GM21447 (cell line): ENCODE measurements at regions not wholly inside any gene's neighbourhood (a gene's known extent, or its start where the extent isn't known, plus 50 kb on each side); places are given as distances from the start of the nearest gene placed in this dataset.

Experiments used
- ATAC-seq: cut with Tn5 transposase; IDR thresholded peaks from one replicate; pipeline ENCODE4 v1.9.1; 2021; ENCODE audit not compliant: unreplicated experiment

DNA sequence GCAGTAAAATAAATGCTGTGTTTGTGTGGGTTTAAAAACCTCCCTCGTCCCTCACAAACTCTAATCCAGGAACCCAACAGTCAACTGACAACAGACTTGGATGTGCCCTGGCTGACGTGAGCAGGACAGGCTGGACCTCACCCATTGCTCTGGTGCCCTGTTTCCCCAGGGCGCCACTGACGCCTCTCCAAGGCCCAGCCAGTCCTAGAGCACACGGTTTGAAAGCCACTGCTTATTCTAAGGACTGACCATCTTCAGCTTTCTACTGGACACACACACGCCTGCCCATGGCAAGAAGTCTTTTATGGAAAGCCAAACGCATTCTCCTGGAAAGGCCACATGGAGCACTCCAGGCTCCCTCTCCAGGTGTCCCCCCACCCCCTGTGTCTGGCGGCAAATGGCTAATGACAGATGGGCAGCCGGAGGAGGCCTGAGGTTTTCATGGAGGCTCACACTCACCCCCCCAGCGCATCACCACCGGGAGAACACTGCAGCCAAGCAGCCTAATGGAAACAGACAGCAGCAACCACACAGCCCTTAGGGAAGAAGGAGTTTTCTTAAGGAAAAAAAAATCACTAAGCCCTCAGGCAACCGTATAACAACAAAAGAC lies 319.2 kb downstream of the SOX9 start:
- no peak for ATAC-seq

DNA sequence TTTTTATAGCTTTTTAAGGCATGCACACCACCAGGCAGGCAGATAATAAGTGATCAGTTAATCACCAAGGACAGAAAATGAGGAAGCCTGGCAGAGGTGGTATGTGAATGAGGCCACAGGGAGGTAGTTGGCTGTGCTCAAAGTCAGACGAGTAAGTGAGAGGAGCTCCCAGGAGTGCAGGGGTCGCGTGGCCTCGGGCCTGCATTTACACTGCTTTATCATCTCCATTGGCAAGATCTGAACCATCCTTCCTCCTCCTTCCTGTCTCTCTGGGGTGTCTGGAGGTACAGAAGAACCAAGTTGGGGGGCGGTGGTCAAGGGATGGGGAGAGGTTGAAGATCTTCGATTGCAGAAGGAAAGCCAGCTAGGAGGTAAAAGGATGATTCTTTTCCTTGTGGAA lies 320.1 kb downstream of the SOX9 start:
- no peak for ATAC-seq

DNA sequence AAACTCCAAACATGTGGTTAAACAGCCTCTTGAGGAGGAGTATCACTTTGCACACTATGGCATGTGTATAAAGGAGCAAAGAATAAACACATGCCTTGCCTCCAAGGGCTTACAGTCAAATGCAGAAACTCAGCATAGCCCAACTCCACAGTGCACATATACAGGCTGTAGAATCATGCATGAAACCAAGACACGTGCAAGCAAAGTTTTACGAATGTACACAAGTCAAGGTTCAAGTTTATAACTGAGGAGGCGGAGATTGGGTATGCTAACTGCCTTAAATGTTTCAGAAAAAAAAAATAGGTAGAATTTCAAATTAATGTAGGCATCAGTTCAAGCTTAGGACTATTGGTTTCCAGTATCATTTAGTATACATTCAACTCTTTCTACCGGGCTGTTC lies 321.1 kb downstream of the SOX9 start:
- ATAC-seq, result no peak

DNA sequence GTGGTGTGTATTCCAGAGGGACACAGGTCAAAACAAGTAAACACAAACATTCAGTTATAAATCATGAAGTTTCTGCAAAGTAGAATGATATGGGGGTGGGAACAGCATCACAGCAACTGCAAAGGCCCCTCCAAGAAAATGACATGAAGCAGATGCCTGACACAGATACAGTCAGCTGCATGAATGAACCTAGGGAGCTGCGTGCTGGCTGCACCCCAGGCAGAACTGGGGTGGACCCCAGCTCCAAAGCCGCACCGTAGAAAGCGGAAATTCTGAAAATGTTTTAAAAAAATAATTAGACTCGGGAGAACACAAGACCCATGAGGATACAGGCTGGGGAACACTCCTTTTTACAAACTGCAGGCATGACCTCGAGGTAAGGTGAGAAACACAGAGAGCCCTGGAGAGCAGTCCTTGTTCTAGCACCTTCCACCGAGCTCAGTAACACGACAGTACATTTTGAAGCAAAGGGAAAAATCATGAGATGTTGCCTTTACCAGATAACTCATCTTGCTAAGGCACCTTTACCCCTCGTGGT lies 323.8 kb downstream of the SOX9 start:
- no peak for ATAC-seq

DNA sequence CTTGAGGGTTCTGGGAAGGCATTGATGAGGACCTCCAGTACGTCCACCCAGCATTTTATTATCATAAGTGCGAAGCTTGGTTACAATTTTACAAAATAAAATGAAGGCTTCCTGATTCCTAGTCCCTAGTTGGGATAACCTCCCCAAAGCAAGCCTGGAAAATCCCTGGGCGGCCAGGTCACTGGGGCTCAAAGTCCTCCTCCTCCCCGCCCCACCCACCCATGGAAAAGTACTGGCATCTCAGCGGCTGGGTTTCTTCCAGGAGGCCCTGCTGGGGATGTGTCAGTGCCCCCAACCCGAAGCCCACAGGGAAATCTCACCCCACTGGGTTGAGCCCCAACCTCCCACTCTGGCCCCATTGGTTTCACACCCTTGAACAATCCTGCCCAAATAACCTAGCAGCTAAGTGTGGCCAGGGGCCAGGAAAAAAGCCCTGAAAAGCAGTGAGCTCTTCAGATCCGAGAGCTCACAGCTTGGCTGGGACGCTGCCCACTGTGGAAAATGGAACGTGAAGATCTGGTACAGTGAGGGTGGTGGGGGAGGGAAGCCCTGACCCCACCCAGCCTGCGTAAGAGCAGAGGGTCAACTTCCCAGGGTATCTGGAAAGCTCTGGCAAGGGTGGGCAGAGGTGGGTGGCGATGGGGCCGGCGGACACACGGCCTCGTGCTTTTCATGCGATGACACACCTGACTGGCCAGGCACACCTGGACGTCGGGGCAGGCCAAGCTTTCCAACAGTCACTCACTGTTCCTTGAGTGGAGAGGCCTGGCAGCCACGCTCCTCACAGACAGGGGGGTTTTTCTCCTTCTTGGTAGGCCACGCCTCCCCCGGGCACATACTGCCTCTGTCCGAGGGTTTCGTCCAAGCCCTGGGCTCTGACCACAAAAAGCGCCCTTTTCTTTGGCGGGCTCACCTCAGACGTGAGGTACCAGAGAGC lies 324.5 kb downstream of the SOX9 start:
- no peak for ATAC-seq

DNA sequence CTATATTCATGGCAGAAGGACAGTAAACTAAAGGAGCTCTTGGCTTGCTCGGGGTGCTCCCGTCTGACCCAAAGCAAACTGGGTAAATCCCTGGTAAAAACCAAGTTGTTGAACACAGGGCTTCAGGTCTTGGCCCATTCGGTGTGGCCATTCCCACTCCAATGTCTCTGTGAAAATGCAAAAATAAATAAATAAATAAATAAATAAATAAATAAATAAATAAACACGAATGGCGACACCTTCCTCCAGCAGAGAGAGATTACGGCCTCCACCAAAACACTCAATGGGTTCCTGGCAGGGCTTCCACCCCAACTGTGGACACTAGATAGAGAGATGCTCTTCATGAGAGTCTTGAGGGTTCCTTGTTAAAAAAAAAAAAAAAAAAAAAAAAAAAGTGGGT lies 325.3 kb downstream of the SOX9 start:
- ATAC-seq, result no peak

DNA sequence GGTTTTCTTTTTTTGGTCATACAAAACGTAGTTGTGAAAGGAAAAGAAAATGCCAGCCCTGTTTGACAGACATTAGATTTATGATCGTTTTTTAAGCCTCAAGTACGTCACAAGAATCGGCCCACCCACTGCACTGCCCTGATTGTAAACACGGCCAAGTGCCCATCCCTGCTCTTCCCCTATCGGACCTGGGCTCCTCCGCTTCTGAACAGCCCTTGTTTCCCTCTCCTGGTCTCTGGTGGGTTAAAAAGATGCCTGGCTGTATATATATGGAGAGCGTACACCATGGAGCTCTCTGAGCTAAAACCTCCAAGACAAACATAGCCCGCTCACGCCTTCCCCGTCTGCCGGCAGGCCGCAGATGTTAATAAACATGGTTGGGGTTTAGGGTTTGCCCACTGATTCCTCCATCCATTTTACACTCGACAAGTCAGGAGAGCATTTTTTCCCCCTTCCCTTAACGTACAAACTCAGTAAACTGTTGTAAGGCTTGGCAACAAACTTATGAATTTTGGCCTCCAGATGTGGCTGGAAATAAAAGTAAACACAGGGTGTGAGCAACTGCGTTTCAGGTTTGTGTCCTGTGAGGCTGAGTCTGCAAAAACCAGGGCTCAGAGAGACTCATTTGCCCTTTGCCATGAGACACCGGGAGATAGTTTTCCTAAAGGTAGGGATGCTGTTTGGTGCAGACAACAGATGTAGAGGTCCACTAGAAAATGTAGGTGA lies 325.9 kb downstream of the SOX9 start:
- ATAC-seq, result no peak

DNA sequence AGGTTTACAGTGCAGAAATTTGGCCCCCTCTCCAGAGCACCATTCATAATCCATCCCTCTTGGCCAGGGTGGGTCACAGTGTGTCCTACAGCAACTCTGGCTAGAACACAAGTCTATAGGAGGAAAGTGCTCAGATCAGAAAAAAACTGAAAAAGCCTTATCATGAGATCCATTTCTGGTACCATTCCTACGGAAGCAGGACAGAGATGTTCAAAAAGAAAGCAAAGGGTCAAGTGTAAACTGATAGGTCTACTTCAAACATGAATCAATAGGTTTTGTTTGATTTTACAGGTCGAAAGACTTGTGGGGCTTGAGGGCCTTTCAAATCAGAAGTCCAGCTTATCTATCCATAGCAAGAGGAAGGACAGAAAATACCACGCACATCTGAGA lies 326.4 kb downstream of the SOX9 start:
- ATAC-seq, result no peak

DNA sequence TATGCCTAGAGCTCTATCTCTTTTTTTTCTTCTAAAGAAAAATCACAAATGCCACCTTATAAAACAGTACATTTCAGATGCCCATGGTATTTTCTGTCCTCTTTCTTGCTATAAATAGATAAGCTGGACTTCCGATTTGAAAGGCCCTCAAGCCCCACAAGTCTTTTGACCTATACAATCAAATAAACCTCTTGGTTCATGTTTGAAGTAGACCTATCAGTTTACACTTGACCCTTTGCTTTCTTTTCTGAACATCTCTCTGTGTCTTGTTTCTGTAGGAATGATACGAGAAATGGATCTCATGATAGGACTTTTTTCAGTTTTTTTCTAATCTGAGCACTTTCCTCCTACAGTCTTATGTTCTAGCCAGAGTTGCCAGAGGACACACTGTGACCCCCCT lies 327.2 kb downstream of the SOX9 start:
- ATAC-seq, result no peak

DNA sequence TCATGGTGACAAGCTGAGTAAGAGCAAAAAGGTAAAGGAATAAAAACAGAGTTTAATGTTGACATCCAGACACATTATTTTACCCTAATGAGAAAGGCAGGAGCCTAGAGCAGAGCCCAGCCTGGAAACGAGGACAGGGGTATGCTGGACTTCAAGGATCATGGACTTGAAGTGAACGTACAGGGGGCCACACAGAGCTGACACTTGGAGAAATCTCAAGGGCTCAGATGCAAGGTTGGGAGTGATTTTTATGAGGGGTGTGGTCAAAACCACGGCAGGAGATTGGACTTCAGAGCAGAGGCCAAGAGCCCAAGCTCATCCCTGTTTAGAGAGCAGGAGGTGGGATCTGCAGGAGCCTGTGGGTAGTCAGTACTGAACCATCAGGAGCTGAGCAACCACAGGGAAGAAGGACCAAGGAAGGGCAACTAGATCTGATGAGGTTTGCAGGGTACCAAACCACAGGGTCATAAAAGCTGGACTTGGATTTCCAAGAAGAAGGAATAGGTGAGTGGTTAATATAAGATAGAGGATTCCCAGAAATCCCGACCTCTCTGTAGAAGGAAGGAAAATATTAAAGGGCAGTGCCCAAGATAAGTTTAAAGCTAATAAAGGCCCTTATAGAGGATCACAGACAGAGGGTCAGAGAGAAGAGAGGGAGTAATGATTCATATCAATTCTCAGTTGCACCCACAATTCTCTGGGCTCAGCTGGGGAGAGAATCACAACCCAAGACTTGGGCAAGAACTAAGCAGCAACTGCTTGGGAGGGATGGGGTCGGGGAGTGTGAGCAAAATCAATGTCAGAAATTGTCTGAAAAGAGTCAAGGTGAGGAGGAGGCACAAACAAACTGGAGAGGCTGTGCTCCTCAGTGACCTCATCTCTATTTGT lies 331.7 kb downstream of the SOX9 start:
- ATAC-seq, result no peak

DNA sequence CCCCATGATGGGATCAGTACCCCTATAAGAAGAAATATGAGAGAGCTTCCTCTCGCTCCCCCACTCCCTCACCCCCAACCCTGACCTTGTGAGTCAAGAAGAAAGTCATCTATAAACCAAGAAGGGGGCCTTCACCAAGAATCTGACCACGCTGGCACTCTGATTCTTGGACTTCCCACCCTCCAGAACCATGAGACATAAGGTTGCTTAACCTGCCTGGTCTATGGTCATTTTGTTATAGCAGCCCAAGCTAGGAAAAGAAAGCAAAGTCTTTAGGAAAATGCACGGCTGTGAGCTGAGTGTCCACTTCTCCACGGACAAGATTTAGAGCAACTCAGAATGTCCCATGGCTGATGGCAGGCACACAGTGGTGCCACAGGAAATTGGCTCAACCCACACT lies 333.5 kb downstream of the SOX9 start:
- no peak for ATAC-seq

DNA sequence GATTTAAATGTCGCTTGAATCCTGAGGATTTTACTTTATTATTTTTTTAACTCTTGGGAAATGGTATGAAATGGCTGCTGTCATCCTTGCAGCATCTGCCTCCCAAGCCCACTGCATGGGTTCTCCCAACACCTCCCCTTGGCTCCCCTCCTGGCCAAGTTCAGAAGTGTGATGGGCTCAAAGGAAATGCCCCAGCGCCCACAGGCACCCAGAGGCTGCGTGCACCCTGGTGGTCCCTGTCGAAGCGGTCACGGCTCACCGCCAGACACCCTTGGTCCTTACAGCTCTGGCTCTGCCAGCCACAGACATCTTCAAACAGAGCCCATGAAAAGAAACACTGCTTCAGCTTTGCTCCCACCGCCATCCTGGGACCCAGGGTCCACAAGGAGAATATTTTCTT lies 334.7 kb downstream of the SOX9 start:
- no peak for ATAC-seq

DNA sequence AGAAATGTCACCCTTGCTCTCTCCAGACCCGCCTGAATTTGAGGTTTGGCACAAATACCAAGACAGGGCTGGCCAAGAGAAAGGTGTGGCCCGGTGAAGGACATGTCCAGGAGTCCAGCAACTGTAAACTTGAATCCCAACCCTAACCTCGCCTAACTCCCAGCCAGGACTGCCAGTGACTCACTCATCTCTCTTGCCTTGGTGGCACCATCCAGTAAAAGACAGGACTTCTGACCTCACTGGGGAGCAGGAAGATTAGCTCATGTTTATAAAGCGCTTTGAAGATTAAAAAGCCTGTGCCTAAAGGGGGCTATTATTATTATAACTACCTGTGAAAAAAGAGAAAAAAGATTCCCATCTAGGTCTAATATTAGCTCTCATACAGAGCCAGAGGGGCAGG lies 335.3 kb downstream of the SOX9 start:
- ATAC-seq, result no peak

DNA sequence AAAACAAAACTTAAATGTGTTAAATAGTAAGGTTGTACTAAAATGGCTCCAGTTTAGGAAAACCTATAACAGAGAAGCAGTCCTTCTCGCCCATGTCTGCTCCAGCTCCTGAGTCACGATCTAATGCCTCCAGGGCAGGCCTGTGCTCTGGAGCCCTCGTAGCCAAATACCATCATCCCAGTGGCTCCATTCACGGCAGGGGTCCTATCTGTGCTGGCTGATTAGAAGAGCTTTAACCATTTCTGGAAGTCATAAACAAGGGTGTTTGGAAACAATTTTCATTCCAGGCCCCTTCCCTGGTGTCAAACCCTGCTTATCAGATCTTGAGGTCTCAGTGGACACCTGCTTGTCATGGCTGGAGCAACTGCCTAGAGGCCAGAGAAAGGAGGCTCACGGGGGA lies 336.9 kb downstream of the SOX9 start:
- ATAC-seq, result no peak

DNA sequence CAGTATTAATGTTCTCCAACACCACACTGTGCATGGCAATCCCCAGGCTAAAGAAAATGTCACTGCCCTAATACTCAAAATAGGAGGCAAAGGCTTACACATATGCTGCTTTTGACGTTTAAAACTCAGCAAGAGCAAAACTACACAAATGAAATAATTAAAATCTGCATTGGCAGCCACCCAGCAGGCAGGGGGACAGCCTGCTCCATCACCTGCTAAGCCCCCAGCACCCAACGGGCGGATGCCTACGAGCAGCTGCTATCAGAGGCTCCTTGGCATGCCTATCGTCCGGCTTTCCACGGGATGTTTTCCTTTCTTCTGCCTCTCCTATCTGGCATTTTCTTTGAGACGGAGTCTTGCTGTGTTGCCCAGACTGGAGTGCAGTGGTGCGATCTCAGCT lies 337.5 kb downstream of the SOX9 start:
- no peak for ATAC-seq

DNA sequence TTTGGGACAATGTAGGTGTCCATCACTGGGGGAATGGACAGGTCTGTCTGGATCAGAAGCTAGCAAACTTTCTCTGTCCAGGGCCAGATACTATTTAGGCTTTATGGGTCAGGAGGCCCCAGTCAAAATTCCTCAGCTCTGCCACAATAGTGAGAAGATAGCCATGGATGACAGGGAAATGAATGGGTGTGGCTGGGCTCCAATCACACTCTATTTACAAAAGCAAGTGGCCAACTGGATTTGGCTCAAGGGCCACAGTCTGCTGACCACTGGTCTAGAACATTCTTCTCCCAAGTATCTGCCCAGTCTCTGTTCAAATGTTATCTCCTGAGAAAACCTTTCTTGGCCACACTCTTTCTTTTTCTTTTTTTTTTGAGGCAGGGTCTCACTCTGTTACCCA lies 339.9 kb downstream of the SOX9 start:
- ATAC-seq, result no peak

DNA sequence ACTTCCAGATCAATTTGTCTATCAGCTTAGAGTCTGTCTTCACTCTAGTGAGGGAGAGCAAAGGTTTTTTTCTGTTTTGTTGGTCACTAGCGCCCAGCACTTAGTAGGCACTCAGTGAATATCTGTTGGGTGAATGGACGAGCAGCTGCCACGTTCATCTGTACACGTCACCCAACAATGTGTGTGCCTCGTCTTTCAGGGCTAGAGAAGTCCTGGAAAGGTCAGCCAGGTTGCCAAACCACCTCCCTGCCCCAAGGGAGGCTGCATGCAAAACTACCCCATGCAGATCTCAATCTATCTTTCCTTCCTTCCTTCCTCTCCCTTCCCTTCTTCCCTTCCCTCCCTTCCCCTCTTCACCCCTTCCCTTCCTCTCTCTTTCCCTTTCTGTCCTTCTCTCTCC lies 340.9 kb downstream of the SOX9 start:
- ATAC-seq, result no peak

DNA sequence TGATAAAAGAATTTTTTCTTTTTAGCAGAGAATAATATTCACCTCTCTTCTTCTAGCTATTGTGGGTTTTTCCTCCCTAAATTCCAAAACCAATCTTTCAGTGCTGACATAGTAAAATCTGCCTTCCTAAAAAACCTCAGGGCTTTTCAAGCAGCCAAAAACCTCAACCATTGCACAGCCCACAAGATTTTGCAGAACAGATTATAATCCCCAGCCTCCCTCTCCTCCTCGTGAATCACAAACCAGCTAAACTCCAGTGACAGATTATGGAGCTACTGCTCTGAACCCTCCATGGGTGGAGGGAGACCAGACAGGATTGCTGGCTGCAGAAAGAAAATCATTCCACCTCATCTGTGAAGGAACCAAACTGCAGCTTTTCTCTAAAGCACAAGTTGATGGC lies 341.6 kb downstream of the SOX9 start:
- ATAC-seq, result no peak

DNA sequence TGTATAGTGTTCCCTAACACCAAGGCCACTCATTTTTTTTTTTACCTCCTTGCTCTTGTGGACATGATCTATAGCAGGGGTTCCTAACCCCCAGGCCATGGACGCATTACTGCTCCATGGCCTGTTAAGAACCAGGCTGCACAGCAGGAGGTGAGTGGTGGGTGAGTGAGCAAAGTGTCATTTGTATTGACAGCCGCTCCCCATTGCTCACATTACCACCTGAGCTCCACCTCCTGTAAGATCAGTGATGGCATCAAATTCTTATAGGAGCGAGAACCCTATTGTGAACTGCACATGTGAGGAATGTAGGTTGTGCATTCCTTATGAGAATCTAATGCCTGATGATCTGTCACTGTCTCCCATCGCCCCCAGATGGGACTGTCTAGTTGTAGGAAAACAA lies 342.0 kb downstream of the SOX9 start:
- no peak for ATAC-seq

DNA sequence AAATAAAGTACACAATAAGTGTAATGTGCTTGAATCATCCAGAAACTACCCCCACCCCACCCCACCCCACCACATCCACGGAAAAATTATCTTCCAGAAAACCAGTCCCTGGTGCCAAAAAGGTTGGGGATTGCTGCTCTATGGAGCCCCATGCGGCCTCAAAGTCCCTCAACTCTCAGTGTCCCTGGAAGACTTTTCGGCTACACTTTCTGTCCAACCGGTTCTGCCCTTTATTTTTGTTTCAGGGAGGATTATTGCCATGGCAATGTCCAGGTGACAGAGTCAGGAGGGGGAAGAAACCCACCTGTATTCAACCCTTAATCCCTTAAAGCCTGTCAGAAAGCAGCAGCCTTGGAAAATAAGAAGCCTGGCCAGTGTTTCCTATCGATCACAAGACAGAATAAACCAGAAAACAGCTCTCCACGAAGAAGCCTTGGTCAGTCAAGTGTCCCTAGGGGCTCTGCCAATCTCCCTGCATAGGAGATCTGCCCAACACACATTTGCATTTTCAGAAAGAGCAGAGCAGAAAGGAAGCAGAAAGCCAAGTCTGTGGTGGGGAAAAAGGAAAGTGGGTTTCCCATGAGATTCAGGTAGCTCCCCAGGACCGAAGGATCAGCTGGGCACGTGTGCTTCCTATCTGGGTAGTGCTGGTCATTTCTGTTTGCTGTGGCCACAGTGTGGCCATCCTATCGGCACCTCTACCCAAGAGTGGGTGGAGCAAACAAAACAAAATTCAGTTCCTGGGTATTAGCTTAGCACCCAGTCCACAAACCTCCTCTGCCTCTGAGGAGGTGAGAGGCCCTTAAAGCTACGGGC lies 342.7 kb downstream of the SOX9 start:
- peak; percentile 35 for ATAC-seq
